ENCODE measurements at regions not wholly inside any gene's neighbourhood (a gene's known extent, or its start where the extent isn't known, plus 50 kb on each side); places are given as distances from the start of the nearest gene placed in this dataset.
A peak's percentile ranks its signal among the peaks of the same experiment; 100 is the strongest.
"Not testable (repeated sequence)": the region's sequence is repeated elsewhere in the genome, so short reads cannot be mapped to it uniquely, and the experiment has no call there.

- H3K4me1 ChIP-seq: no peaks in the 10 kb centered on the region
- no peaks in the 10 kb centered on the region for H3K9me3 ChIP-seq
- no peak for ATAC-seq
- no peak overlapping the region for H3K4me3 ChIP-seq
- POLR2A ChIA-PET: no interaction called here
- CTCF ChIA-PET: no interaction called here
- 18% methylated on average over 2 of the region's 2 CpGs for WGBS (ENCODE audit: missing lambda C conversion rate)
- H3K4me2 ChIP-seq: no peak overlapping the region
- no peak for FAIRE-seq
- TF ChIP-seq HES2 (IDR thresholded peaks at IDR 0.05): no peak
- peak; percentile 48 for TF ChIP-seq MAFK (IDR thresholded peaks at IDR 0.05; ENCODE audit: partially characterized antibody)
- no peak for DNase-seq (ENCODE audit: low read depth in 1 of 2, low spot score in 1 of 2)
- H3K27ac ChIP-seq: no peak overlapping the region
Observed at GRCh38 chr4:170348945-170349344, 259.2 kb upstream of the AADAT start.

GRCh38 chr4:170347191-170347590, 257.4 kb upstream of the AADAT start:
- H3K9me3 ChIP-seq; FAIRE-seq; H3K4me2 ChIP-seq; H3K4me1 ChIP-seq; POLR2A ChIA-PET; H3K27ac ChIP-seq; CTCF ChIA-PET; H3K4me3 ChIP-seq; ATAC-seq; DNase-seq (ENCODE audit: low read depth in 1 of 2, low spot score in 1 of 2): not testable (repeated sequence)
- WGBS (ENCODE audit: missing lambda C conversion rate): 0% methylated on average over 1 of the region's 1 CpG

GRCh38 chr4:170339522-170339921, 249.8 kb upstream of the AADAT start:
- Histone ChIP-seq H3K4me3 (no peak overlapping the region), H3K9me3 (no peaks in the 10 kb centered on the region), H3K27ac (no peak overlapping the region), H3K4me1 (no peaks in the 10 kb centered on the region), H3K4me2 (no peak overlapping the region)
- CTCF ChIA-PET: no interaction called here
- TF ChIP-seq HOXB13 (CRISPR knock-in tag; IDR thresholded peaks at IDR 0.05; ENCODE audit: low read depth): no peak
- TF ChIP-seq HEYL (CRISPR knock-in tag; IDR thresholded peaks at IDR 0.05): no peak
- TF ChIP-seq POLR2AphosphoS2 (conservative IDR thresholded peaks at IDR 0.05; ENCODE audit: low read length): no peak
- no peak for TF ChIP-seq ZFP36 (IDR thresholded peaks at IDR 0.05; ENCODE audit: borderline replicate concordance, partially characterized antibody)
- TF ChIP-seq FOXS1 (CRISPR knock-in tag; IDR thresholded peaks at IDR 0.05): no peak
- TF ChIP-seq HES2 (IDR thresholded peaks at IDR 0.05): no peak
- TF ChIP-seq TP53 (CRISPR knock-in tag; IDR thresholded peaks at IDR 0.05): no peak
- TF ChIP-seq CEBPB (IDR thresholded peaks at IDR 0.05): no peak
- TF ChIP-seq ESRRA (IDR thresholded peaks at IDR 0.05; ENCODE audit: borderline replicate concordance, low read length): no peak
- WGBS (ENCODE audit: missing lambda C conversion rate): 17% methylated on average over 2 of the region's 2 CpGs
- POLR2A ChIA-PET: no interaction called here
- ATAC-seq (no peak), DNase-seq (ENCODE audit: low read depth in 1 of 2, low spot score in 1 of 2) (no peak), FAIRE-seq (no peak)

GRCh38 chr4:170336238-170336775, 246.6 kb upstream of the AADAT start:
- TF ChIP-seq ZC3H11A (IDR thresholded peaks at IDR 0.05) (no peak), RARB (CRISPR knock-in tag; IDR thresholded peaks at IDR 0.05) (no peak), USF2 (IDR thresholded peaks at IDR 0.05) (no peak), BHLHE40 (IDR thresholded peaks at IDR 0.05; ENCODE audit: low read depth, low read length) (no peak), NFE2L2 (conservative IDR thresholded peaks at IDR 0.05; ENCODE audit: low read length) (no peak), JUN (IDR thresholded peaks at IDR 0.05) (no peak)
- no peak overlapping the region for H3K4me2 ChIP-seq
- H3K9me3 ChIP-seq: no peaks in the 10 kb centered on the region
- DNase-seq (ENCODE audit: low read depth in 1 of 2, low spot score in 1 of 2) (no peak), ATAC-seq (no peak), FAIRE-seq (no peak)
- ChIA-PET POLR2A (no interaction called here), CTCF (no interaction called here)
- no peaks in the 10 kb centered on the region for H3K4me1 ChIP-seq
- H3K4me3 ChIP-seq: no peak overlapping the region
- WGBS (ENCODE audit: missing lambda C conversion rate): 18% methylated on average over 3 of the region's 3 CpGs
- H3K27ac ChIP-seq: no peak overlapping the region

- Histone ChIP-seq H3K9me3 (no peaks in the 10 kb centered on the region), H3K4me3 (no peak overlapping the region), H3K27ac (no peak overlapping the region), H3K4me1 (no peaks in the 10 kb centered on the region), H3K4me2 (no peak overlapping the region)
- no peak for DNase-seq (ENCODE audit: low read depth in 1 of 2, low spot score in 1 of 2)
- WGBS (ENCODE audit: missing lambda C conversion rate): 40% methylated on average over 3 of the region's 3 CpGs
- ATAC-seq: no peak
- CTCF ChIA-PET: no interaction called here
- FAIRE-seq: no peak
- POLR2A ChIA-PET: no interaction called here
- TF ChIP-seq PHF8 (IDR thresholded peaks at IDR 0.05; ENCODE audit: borderline replicate concordance, low read depth) (no peak), MYC (IDR thresholded peaks at IDR 0.05; ENCODE audit: borderline replicate concordance, low read length) (no peak), REST (IDR thresholded peaks at IDR 0.05) (no peak), NPAS2 (CRISPR knock-in tag; IDR thresholded peaks at IDR 0.05; ENCODE audit: borderline replicate concordance) (no peak), EHMT2 (IDR thresholded peaks at IDR 0.05; ENCODE audit: low read depth) (no peak), ZSCAN20 (CRISPR knock-in tag; IDR thresholded peaks at IDR 0.05) (no peak)
Observed at GRCh38 chr4:170325599-170325998, 235.8 kb upstream of the AADAT start.

Measured in A549 (cell line).